ENCODE measurements at regions not wholly inside any gene's neighbourhood (a gene's known extent, or its start where the extent isn't known, plus 50 kb on each side); places are given as distances from the start of the nearest gene placed in this dataset.

GRCh38 chr14:25832585-25832984 is 765.2 kb downstream of the NOVA1 start:
- TF ChIP-seq CTCF (conservative IDR thresholded peaks at IDR 0.05 in 1 of 2, IDR thresholded peaks at IDR 0.05 in 1 of 2; ENCODE audit: extremely low read depth in 1 of 2, insufficient read depth in 1 of 2, low read depth in 1 of 2, low read length in 2 of 2) (no peak), EZH2 (IDR thresholded peaks at IDR 0.05; ENCODE audit: borderline replicate concordance, low read length) (no peak)
